ENCODE measurements at regions not wholly inside any gene's neighbourhood (a gene's known extent, or its start where the extent isn't known, plus 50 kb on each side); places are given as distances from the start of the nearest gene placed in this dataset.

- Histone ChIP-seq H3K4me1 (ENCODE audit: insufficient read depth, poor library complexity, severe bottlenecking) (no peaks in the 10 kb centered on the region), H3K9me3 (ENCODE audit: severe bottlenecking) (no peaks in the 10 kb centered on the region), H3K36me3 (ENCODE audit: low read depth) (no peaks in the 10 kb centered on the region), H3K27ac (ENCODE audit: poor library complexity, severe bottlenecking) (no peak overlapping the region), H3K27me3 (ENCODE audit: insufficient read depth, poor library complexity, severe bottlenecking) (no peaks in the 10 kb centered on the region), H3K4me3 (ENCODE audit: severe bottlenecking) (no peak overlapping the region)
- TF ChIP-seq CTCF (IDR thresholded peaks at IDR 0.05; ENCODE audit: poor library complexity, severe bottlenecking), result no peak
- ATAC-seq (ENCODE audit: low read depth) (no peak), DNase-seq (ENCODE audit: low spot score) (no peak)
These were observed 203.0 kb downstream of the RWDD3 start for GRCh38 chr1:95437011-95437410.

- no peak for TF ChIP-seq CTCF (IDR thresholded peaks at IDR 0.05; ENCODE audit: poor library complexity, severe bottlenecking)
- H3K4me3 ChIP-seq (ENCODE audit: severe bottlenecking), result no peak overlapping the region
These were observed 203.8 kb downstream of the RWDD3 start for GRCh38 chr1:95437781-95438180.

GRCh38 chr1:95438218-95438948 lies 204.4 kb downstream of the RWDD3 start:
- Histone ChIP-seq H3K9me3 (ENCODE audit: severe bottlenecking) (no peaks in the 10 kb centered on the region), H3K4me1 (ENCODE audit: insufficient read depth, poor library complexity, severe bottlenecking) (no peaks in the 10 kb centered on the region), H3K36me3 (ENCODE audit: low read depth) (no peaks in the 10 kb centered on the region), H3K27ac (ENCODE audit: poor library complexity, severe bottlenecking) (no peak overlapping the region), H3K4me3 (ENCODE audit: severe bottlenecking) (no peak overlapping the region), H3K27me3 (ENCODE audit: insufficient read depth, poor library complexity, severe bottlenecking) (no peaks in the 10 kb centered on the region)
- no peak for TF ChIP-seq CTCF (IDR thresholded peaks at IDR 0.05; ENCODE audit: poor library complexity, severe bottlenecking)
- no peak for ATAC-seq (ENCODE audit: low read depth)
- DNase-seq (ENCODE audit: low spot score), result no peak

More at GRCh38 chr1:95437781-95438180, 203.8 kb downstream of the RWDD3 start:
- ATAC-seq (ENCODE audit: low read depth), result no peak
- H3K9me3 ChIP-seq (ENCODE audit: severe bottlenecking), result no peaks in the 10 kb centered on the region
- DNase-seq (ENCODE audit: low spot score), result no peak
- no peak overlapping the region for H3K27ac ChIP-seq (ENCODE audit: poor library complexity, severe bottlenecking)
- H3K27me3 ChIP-seq (ENCODE audit: insufficient read depth, poor library complexity, severe bottlenecking), result no peaks in the 10 kb centered on the region
- H3K36me3 ChIP-seq (ENCODE audit: low read depth), result no peaks in the 10 kb centered on the region
- H3K4me1 ChIP-seq (ENCODE audit: insufficient read depth, poor library complexity, severe bottlenecking), result no peaks in the 10 kb centered on the region

GRCh38 chr1:95440511-95440910 lies 206.5 kb downstream of the RWDD3 start:
- Histone ChIP-seq H3K4me1 (ENCODE audit: insufficient read depth, poor library complexity, severe bottlenecking) (no peaks in the 10 kb centered on the region), H3K9me3 (ENCODE audit: severe bottlenecking) (no peaks in the 10 kb centered on the region), H3K4me3 (ENCODE audit: severe bottlenecking) (no peak overlapping the region), H3K27ac (ENCODE audit: poor library complexity, severe bottlenecking) (no peak overlapping the region), H3K27me3 (ENCODE audit: insufficient read depth, poor library complexity, severe bottlenecking) (no peaks in the 10 kb centered on the region), H3K36me3 (ENCODE audit: low read depth) (no peaks in the 10 kb centered on the region)
- ATAC-seq (ENCODE audit: low read depth) (no peak), DNase-seq (ENCODE audit: low spot score) (no peak)
- TF ChIP-seq CTCF (IDR thresholded peaks at IDR 0.05; ENCODE audit: poor library complexity, severe bottlenecking), result no peak

- TF ChIP-seq CTCF (IDR thresholded peaks at IDR 0.05; ENCODE audit: poor library complexity, severe bottlenecking), result no peak
- Histone ChIP-seq H3K4me1 (ENCODE audit: insufficient read depth, poor library complexity, severe bottlenecking) (no peaks in the 10 kb centered on the region), H3K27me3 (ENCODE audit: insufficient read depth, poor library complexity, severe bottlenecking) (no peaks in the 10 kb centered on the region), H3K9me3 (ENCODE audit: severe bottlenecking) (no peaks in the 10 kb centered on the region), H3K4me3 (ENCODE audit: severe bottlenecking) (no peak overlapping the region), H3K36me3 (ENCODE audit: low read depth) (no peaks in the 10 kb centered on the region), H3K27ac (ENCODE audit: poor library complexity, severe bottlenecking) (no peak overlapping the region)
- ATAC-seq (ENCODE audit: low read depth), result no peak
- DNase-seq (ENCODE audit: low spot score), result no peak
These were observed 215.5 kb downstream of the RWDD3 start for GRCh38 chr1:95449516-95449915.
